GM11168 (cell line): ENCODE measurements at regions not wholly inside any gene's neighbourhood (a gene's known extent, or its start where the extent isn't known, plus 50 kb on each side); places are given as distances from the start of the nearest gene placed in this dataset.

Source experiments
- in situ Hi-C: fragments of 300-500 bp; cut with MboI; formaldehyde crosslinking; loops from one replicate; pipeline ENCODE4 v1.12.0; 2022; ENCODE audit warnings: low sequenced_read_pairs; ENCODE audit not compliant: unreplicated experiment

GRCh38 chr10:120266022-120266421, 191.0 kb upstream of the PLPP4 start:
- in situ Hi-C loops: no loop called here

- in situ Hi-C loops: no loop called here
These were observed 186.1 kb upstream of the PLPP4 start for GRCh38 chr10:120270906-120271305.

DNA sequence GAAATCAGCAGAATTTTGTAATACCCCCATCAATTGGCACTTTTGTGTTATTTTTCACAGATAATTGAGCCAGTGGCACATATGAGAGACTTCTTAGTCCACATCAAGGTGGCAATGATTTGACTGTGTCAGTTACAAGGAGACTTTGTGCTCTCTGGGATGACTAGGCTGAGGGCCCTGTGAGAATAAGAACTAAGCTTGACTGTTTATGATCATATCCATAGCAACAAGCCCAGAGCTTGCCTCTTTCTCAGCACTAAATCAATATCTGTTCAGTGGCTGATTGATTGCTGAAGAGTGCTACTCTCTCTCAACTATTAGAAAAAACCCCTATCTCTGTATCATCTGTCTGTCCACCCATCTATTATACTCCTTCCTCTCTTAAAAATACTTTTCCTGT, 185.3 kb upstream of the PLPP4 start:
- in situ Hi-C loops: no loop called here

DNA sequence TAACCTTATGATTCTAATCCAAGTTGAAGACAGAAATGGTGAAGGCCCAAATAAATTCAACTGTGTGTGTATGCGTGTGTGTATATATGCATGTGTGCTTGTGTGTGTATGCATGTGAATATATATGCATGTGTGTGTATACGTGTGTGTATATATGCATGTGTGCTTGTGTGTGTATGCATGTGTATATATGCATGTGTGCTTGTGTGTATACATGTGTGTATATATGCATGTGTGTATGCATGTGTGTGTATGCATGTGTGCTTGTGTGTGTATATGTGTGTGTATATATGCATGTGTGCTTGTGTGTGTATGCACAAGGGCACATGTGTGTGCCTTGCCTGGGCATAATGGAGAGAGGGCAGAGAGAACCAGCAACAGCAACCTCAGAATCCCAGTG, 184.7 kb upstream of the PLPP4 start:
- in situ Hi-C loops: no loop called here

- in situ Hi-C loops: no loop called here
These were observed 179.0 kb upstream of the PLPP4 start for GRCh38 chr10:120278069-120278468.

GRCh38 chr10:120279196-120279595, 177.8 kb upstream of the PLPP4 start:
- in situ Hi-C loops: no loop called here

DNA sequence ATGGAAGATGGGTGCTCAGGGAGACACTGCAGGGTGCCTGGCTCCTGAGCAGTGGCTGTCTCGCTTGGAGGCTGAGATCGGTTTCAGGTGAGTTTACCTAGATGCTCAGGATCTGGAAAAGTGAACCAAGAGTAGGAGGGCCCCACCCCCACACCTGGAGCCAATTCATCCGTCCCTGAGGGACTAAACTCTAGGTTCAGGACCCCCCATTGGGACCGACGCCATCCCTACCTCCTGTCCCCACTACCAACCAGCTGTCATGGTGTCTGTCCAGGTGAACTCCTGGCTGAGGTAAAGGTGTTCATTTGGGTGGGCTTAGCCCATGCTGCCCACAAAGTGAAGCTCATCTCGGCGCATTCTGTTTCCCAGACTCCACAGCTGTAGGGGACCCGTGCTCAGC, 174.6 kb upstream of the PLPP4 start:
- in situ Hi-C loops: no loop called here

GRCh38 chr10:120282846-120283492, 174.1 kb upstream of the PLPP4 start:
- in situ Hi-C loops: no loop called here

DNA sequence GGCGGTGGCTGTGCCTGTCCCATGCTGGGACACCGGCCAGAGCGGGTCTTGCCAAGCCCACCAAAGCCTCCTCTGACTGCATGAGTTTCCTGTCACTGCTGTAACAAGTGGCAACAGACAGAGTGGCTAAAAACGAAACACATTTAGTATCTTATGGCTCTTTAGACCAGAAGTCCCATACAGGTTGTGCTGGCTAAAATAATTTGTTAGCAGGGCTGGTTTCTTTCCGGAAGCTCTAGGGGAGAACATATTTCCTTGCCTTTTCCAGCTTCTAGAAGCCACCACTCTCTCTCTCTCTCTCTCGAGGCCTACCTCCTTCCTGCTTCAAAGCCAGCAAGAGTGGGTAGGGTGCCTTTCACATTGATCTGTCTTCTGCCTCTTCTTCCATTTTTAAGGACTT, 171.6 kb upstream of the PLPP4 start:
- in situ Hi-C loops: no loop called here

GRCh38 chr10:120286280-120286679, 170.7 kb upstream of the PLPP4 start:
- in situ Hi-C loops: no loop called here

- in situ Hi-C loops: no loop called here
These were observed 156.5 kb upstream of the PLPP4 start for GRCh38 chr10:120300513-120300912.

DNA sequence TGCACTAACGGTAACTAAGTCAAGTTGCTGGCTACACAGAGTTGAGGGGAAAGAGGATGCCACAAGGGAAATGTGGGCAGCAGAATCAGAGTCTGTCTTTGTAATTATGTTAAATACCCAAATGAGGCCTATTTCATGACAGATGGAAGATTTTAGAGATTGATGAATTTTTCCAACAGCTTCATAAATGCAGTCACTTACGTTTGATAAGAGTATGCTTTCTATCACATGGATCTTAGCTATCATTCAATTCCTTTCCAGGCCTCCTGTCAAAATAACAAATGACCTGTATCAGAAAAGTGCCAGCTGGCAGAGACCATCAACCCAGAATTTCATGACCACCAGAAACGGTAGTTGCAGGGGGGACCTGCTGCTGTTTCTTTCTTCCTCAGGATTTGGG, 148.4 kb upstream of the PLPP4 start:
- in situ Hi-C loops: no loop called here

- in situ Hi-C loops: no loop called here
These were observed 143.3 kb upstream of the PLPP4 start for GRCh38 chr10:120313715-120314114.

DNA sequence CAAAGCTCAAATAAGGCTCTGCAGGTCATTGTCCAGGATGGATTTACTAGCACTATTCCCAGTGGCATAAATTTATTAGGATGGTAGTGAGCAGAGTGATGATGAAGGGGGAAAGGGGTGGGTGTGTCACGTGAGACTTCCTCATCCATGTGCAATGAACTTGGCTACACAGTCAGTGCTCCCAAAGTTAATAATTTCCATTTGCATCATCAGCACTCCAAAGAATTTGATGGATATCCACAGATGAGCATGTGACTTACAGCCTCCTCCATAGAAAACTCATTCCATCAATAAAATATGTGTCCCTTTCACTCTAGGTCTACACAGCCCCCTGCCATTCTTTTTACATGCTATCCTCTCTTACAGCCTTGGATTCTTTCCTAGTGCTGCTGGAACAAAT, 142.6 kb upstream of the PLPP4 start:
- in situ Hi-C loops: no loop called here

GRCh38 chr10:120318862-120319261, 138.2 kb upstream of the PLPP4 start:
- in situ Hi-C loops: no loop called here

DNA sequence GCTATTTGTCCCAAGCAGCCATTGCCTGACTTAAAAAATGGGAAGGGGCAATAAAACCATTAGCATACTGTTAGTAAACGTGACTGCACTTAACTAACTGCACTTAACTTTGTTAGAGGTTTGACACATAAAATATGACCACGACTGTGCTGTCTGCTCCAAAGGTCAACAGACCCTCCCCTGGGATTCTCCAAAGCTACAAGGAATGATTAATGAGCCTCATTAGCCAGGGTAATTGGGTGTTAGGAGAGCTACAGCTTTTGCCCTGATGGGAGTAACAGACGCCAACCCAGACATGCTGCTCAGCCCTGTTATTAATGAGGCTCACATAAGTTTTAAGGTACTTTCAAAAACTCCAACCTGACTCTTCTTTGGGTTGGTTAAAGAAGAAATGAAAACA, 129.4 kb upstream of the PLPP4 start:
- in situ Hi-C loops: loop anchor here (25.0 kb wide), 1 partner anchor 565 kb away; no protein-coding TSS in a partner anchor

- in situ Hi-C loops: loop anchor here (25.0 kb wide), 1 partner anchor 566 kb away; no protein-coding TSS in a partner anchor
These were observed 128.4 kb upstream of the PLPP4 start for GRCh38 chr10:120328647-120329046.

DNA sequence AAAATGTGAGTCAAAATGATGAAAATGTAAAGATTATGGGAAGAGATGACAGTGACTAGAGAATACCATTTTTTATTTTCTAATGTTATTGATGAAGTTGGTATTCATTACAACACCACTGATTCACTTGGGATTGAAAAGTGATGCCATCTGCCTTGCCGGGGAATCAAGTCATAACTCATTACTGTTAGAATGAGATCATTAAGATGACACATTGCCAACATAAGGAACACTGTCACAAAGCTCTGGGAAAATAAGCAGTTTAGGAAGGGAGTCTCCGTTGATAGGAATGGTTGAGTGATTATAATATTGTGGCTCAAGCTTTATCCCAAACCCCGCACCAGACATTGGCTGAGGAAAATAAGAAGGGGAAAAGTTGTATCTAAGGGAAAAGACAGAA, 121.5 kb upstream of the PLPP4 start:
- in situ Hi-C loops: loop anchor here (25.0 kb wide), 1 partner anchor 573 kb away; no protein-coding TSS in a partner anchor

DNA sequence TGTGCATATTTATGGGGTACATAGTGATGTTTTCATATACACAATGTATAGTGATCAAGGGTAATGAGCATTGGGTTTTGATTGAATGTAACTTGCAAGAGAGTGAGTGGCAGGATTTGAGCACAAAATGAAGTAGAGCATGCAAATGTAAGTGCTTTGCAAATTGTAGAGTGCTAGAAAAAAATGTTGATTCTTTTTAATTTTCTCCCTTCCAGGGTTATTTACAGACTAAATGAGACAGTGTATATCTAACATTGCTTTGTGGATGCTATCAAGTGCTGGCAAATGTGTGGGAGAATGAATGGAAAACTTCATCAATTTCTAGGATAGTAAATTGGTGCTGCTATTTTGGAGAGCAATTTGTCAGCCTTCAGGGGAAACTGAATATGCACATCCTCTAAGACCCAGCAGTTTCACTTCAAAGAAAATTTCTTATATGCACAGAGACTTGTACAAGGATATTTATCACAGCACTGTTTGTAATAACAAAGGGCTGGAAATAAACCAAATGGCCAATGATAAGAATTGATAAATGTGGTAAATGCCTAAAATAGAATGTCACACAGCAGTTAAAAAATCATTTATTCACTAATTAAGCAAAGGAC, 120.6 kb upstream of the PLPP4 start:
- in situ Hi-C loops: loop anchor here (25.0 kb wide), 1 partner anchor 574 kb away; no protein-coding TSS in a partner anchor

- in situ Hi-C loops: loop anchor here (25.0 kb wide), 1 partner anchor 575 kb away; no protein-coding TSS in a partner anchor
These were observed 120.0 kb upstream of the PLPP4 start for GRCh38 chr10:120336911-120337540.

- in situ Hi-C loops: loop anchor here (25.0 kb wide), 1 partner anchor 580 kb away; no protein-coding TSS in a partner anchor
These were observed 114.8 kb upstream of the PLPP4 start for GRCh38 chr10:120342115-120342714.
